Gastroesophageal sphincter (tissue), 4 donors: ENCODE measurements at regions not wholly inside any gene's neighbourhood (a gene's known extent, or its start where the extent isn't known, plus 50 kb on each side); places are given as distances from the start of the nearest gene placed in this dataset.

ENCODE experiments used
- ATAC-seq: fragments of 150-250 bp; one replicate; pipeline ENCODE4 v1.9.1; 2016; ENCODE audit warnings: mild to moderate bottlenecking, moderate library complexity
- H3K27ac ChIP-seq, 4 donors: fragments of 200-600 bp; sonication (generic) in 3 of 4; 1 replicate in 3 of 4; 2 replicates in 1 of 4; pipeline ENCODE4 v1.5.1; 2016 to 2019
- H3K27me3 ChIP-seq: fragments of 200-600 bp; sonication (generic); one replicate; pipeline ENCODE4 v1.5.1; 2019
- H3K36me3 ChIP-seq, 2 donors: fragments of 200-600 bp; sonication (generic); one replicate each; pipeline ENCODE4 v1.5.1; 2019; ENCODE audit warnings: control low read depth in 1 of 2
- H3K4me1 ChIP-seq, 3 donors: fragments of 200-600 bp; sonication (generic); 1 replicate in 2 of 3; 2 replicates in 1 of 3; pipeline ENCODE4 v1.5.1; 2016 to 2019; ENCODE audit warnings: control low read depth in 2 of 3
- H3K4me3 ChIP-seq, 2 donors: fragments of 200-600 bp; sonication (generic); one replicate each; pipeline ENCODE4 v1.5.1; 2019; ENCODE audit warnings: mild to moderate bottlenecking in 1 of 2, moderate library complexity in 1 of 2
- H3K9me3 ChIP-seq, 3 donors: fragments of 200-600 bp; sonication (generic); one replicate each; pipeline ENCODE4 v1.5.1; 2017 to 2019; ENCODE audit warnings: control low read depth in 2 of 3
- EP300 ChIP-seq: sonication (generic); formaldehyde crosslinking; IDR thresholded peaks from one replicate; pipeline ENCODE4 v1.6.1; 2017; ENCODE audit warnings: antibody characterized with exemption, mild to moderate bottlenecking
- POLR2A ChIP-seq, 2 donors: fragments of 450-650 bp; IDR thresholded peaks; one replicate each; pipeline ENCODE4 v1.6.1; 2017; ENCODE audit warnings: antibody characterized with exemption in 2 of 2, mild to moderate bottlenecking in 2 of 2, moderate library complexity in 1 of 2
- POLR2AphosphoS5 ChIP-seq: sonication (generic); formaldehyde crosslinking; IDR thresholded peaks from one replicate; pipeline ENCODE4 v1.6.1; 2017; ENCODE audit warnings: antibody characterized with exemption
- WGBS, 2 donors: methylation state at CpG; one replicate each; pipeline ENCODE4 v1.1.5; 2018; ENCODE audit warnings: low coverage in 1 of 2; 5-methylcytosine and 5-hydroxymethylcytosine counted together
- small RNA-seq, 4 donors: library from RNA; depleted of rRNA; stranded (forward); fragments of <200 nt; gene quantifications; one replicate each; pipeline ENCODE3, GENCODE V24; 2016
- TF ChIP-seq, protein P1 (sequence below), 4 experiments: fragments of 200-600 bp in 2 of 4; fragments of 450-650 bp in 2 of 4; sonication (generic) in 1 of 4; IDR thresholded peaks; one replicate each; pipeline ENCODE4 v1.5.1; 2017 to 2019; ENCODE audit warnings: antibody characterized with exemption in 4 of 4, mild to moderate bottlenecking in 2 of 4, moderate library complexity in 2 of 4

DNA sequence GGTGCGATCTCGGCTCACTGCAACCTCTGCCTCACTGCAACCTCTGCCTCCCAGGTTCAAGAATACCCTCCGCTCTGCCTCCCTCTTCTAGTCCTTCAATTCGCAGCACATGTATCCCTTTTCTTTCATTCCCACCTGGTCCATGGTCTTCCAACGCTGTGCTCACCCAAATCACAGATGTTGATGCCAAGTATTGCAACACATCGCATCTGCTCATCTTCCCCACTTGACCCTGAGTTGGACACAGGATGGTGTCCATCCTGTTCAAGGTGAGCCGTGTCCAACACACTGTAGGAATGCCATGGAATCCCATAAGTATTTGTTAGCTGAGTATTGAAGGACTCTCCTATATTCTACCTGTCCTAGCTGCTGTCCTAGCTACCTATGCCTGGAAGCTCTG, 50.6 kb upstream of the ETV6 start:
- no peaks in the 10 kb centered on the region for H3K9me3 ChIP-seq
- H3K4me1 ChIP-seq, result no peaks in the 10 kb centered on the region
- TF ChIP-seq POLR2A (IDR thresholded peaks at IDR 0.05), result no peak
- TF ChIP-seq POLR2AphosphoS5, result no peak
- TF ChIP-seq, protein P1, sequence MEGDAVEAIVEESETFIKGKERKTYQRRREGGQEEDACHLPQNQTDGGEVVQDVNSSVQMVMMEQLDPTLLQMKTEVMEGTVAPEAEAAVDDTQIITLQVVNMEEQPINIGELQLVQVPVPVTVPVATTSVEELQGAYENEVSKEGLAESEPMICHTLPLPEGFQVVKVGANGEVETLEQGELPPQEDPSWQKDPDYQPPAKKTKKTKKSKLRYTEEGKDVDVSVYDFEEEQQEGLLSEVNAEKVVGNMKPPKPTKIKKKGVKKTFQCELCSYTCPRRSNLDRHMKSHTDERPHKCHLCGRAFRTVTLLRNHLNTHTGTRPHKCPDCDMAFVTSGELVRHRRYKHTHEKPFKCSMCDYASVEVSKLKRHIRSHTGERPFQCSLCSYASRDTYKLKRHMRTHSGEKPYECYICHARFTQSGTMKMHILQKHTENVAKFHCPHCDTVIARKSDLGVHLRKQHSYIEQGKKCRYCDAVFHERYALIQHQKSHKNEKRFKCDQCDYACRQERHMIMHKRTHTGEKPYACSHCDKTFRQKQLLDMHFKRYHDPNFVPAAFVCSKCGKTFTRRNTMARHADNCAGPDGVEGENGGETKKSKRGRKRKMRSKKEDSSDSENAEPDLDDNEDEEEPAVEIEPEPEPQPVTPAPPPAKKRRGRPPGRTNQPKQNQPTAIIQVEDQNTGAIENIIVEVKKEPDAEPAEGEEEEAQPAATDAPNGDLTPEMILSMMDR (IDR thresholded peaks at IDR 0.05), result no peak
- no peak for TF ChIP-seq EP300
- H3K27me3 ChIP-seq, result no peaks in the 10 kb centered on the region
- no peaks in the 10 kb centered on the region for H3K36me3 ChIP-seq
- no peak overlapping the region for H3K4me3 ChIP-seq
- WGBS, 2 donors, result 81 to 89% methylated on average over 5 to 7 of the region's 7 CpGs
- no peak overlapping the region for H3K27ac ChIP-seq
- ATAC-seq, result no peak

Small RNAs in the stretch of these regions (small RNA-seq; reads per million reads assigned to genes)
- 0 reads per million in 4 donors for gene AC007450.3
- 0 reads per million in 4 donors for gene HIGD1AP8
- gene RNU7-60P, result 0 reads per million in 4 donors
